Keratinocyte (primary cell): ENCODE measurements at regions not wholly inside any gene's neighbourhood (a gene's known extent, or its start where the extent isn't known, plus 50 kb on each side); places are given as distances from the start of the nearest gene placed in this dataset.

Source experiments
- DNase-seq: peaks from one replicate; pipeline ENCODE4 v3.0.0-alpha.2; 2011; ENCODE audit warnings: low read depth, missing footprints, low spot score
- FAIRE-seq: peaks from 2 replicates; lab custom pipeline; 2011; peaks lifted over from hg19 to GRCh38; lab: Jason Lieb, UNC
- H2AFZ ChIP-seq: 2 replicates; pipeline ENCODE4 v1.6.0; 2012; ENCODE audit warnings: low read length, control low read depth, inconsistent platforms; ENCODE audit not compliant: control insufficient read depth
- H3K27ac ChIP-seq: 2 replicates; pipeline ENCODE4 v1.5.1; 2011; ENCODE audit warnings: low read length; ENCODE audit not compliant: control insufficient read depth, insufficient read depth
- H3K27me3 ChIP-seq: 3 replicates; pipeline ENCODE4 v1.6.0; 2011; ENCODE audit warnings: low read length; ENCODE audit not compliant: control insufficient read depth, insufficient read depth; ENCODE audit errors: extremely low read depth
- H3K36me3 ChIP-seq, 2 experiments: 2 replicates in 1 of 2; 3 replicates in 1 of 2; pipeline ENCODE4 v1.5.1; 2011; ENCODE audit warnings: low read length in 2 of 2, mild to moderate bottlenecking in 1 of 2; ENCODE audit not compliant: control insufficient read depth in 2 of 2, insufficient read depth in 2 of 2; ENCODE audit errors: extremely low read depth in 1 of 2
- H3K4me1 ChIP-seq: 3 replicates; pipeline ENCODE4 v1.5.1; 2011; ENCODE audit warnings: low read length; ENCODE audit not compliant: control insufficient read depth, insufficient read depth; ENCODE audit errors: extremely low read depth
- H3K4me2 ChIP-seq: 3 replicates; pipeline ENCODE4 v1.6.0; 2011; ENCODE audit warnings: low read depth, low read length; ENCODE audit not compliant: control insufficient read depth, insufficient read depth; ENCODE audit errors: extremely low read depth
- H3K4me3 ChIP-seq, 3 experiments: fragments of 200-600 bp in 1 of 3; sonication (generic) in 1 of 3; 2 replicates in 2 of 3; 3 replicates in 1 of 3; pipeline ENCODE4 v1.5.1; 2011 to 2016; ENCODE audit warnings: low read length in 3 of 3, mild to moderate bottlenecking in 3 of 3, control low read depth in 2 of 3, inconsistent platforms in 1 of 3, low read depth in 1 of 3, mixed read lengths in 1 of 3, mixed run types in 1 of 3, moderate library complexity in 1 of 3; ENCODE audit not compliant: control insufficient read depth in 2 of 3, insufficient read depth in 2 of 3; ENCODE audit errors: extremely low read depth in 1 of 3
- H3K79me2 ChIP-seq: 2 replicates; pipeline ENCODE4 v1.6.0; 2012; ENCODE audit warnings: low read length; ENCODE audit not compliant: control insufficient read depth, insufficient read depth
- H3K9ac ChIP-seq: 3 replicates; pipeline ENCODE4 v1.6.0; 2011; ENCODE audit warnings: low read length; ENCODE audit not compliant: control insufficient read depth, insufficient read depth; ENCODE audit errors: extremely low read depth
- H3K9me1 ChIP-seq: 3 replicates; pipeline ENCODE4 v1.6.0; 2011; ENCODE audit warnings: low read length; ENCODE audit not compliant: control insufficient read depth, insufficient read depth; ENCODE audit errors: extremely low read depth
- H3K9me3 ChIP-seq: 2 replicates; pipeline ENCODE4 v1.5.1; 2012; ENCODE audit warnings: low read depth, low read length; ENCODE audit not compliant: control insufficient read depth
- H4K20me1 ChIP-seq: 3 replicates; pipeline ENCODE4 v1.6.0; 2011; ENCODE audit warnings: low read length; ENCODE audit not compliant: control insufficient read depth, insufficient read depth; ENCODE audit errors: extremely low read depth
- CTCF ChIP-seq, 3 experiments: IDR thresholded peaks in 1 of 3; conservative IDR thresholded peaks in 1 of 3; optimal IDR thresholded peaks in 1 of 3; 2 replicates in 2 of 3; 3 replicates in 1 of 3; pipeline versions ENCODE3 to v1.5.1; 2011; ENCODE audit warnings: low read length in 3 of 3, mild to moderate bottlenecking in 3 of 3, moderate library complexity in 2 of 3, control low read depth in 1 of 3, inconsistent platforms in 1 of 3; ENCODE audit not compliant: insufficient read depth in 2 of 3; ENCODE audit errors: extremely low read depth in 1 of 3
- EZH2 ChIP-seq: IDR thresholded peaks from one replicate; pipeline ENCODE4 v1.6.1; 2012; ENCODE audit warnings: inconsistent platforms, mild to moderate bottlenecking, low read length, moderate library complexity
- dilution Hi-C: fragments of 300-500 bp; cut with MboI; formaldehyde crosslinking; loops from one replicate; pipeline ENCODE4 v1.7.0; 2020; ENCODE audit warnings: low sequenced_read_pairs; ENCODE audit not compliant: extremely low pct_ligation_motif_present

GRCh38 chr18:32596501-32596900 lies 125.8 kb upstream of the GAREM1 start:
- dilution Hi-C loops: no loop called here
- H3K9me3 ChIP-seq: no peaks in the 10 kb centered on the region
- DNase-seq: no peak
- TF ChIP-seq CTCF (optimal IDR thresholded peaks at IDR 0.05 in 1 of 3, IDR thresholded peaks at IDR 0.05 in 1 of 3, conservative IDR thresholded peaks at IDR 0.05 in 1 of 3; ENCODE audit: extremely low read depth in 1 of 3, insufficient read depth in 2 of 3, low read length in 3 of 3) (no peak), EZH2 (no peak)
- no peak overlapping the region for H3K4me3 ChIP-seq
- H3K79me2 ChIP-seq: no peaks in the 10 kb centered on the region
- no peak overlapping the region for H3K27ac ChIP-seq
- H3K36me3 ChIP-seq: no peaks in the 10 kb centered on the region
- no peak overlapping the region for H3K4me2 ChIP-seq
- no peak overlapping the region for H3K9ac ChIP-seq
- no peak for FAIRE-seq
- H4K20me1 ChIP-seq: no peaks in the 10 kb centered on the region
- H3K9me1 ChIP-seq: no peaks in the 10 kb centered on the region
- no peaks in the 10 kb centered on the region for H3K27me3 ChIP-seq
- no peak overlapping the region for H2AFZ ChIP-seq
- no peaks in the 10 kb centered on the region for H3K4me1 ChIP-seq

- Histone ChIP-seq H3K27ac (no peak overlapping the region), H3K79me2 (no peaks in the 10 kb centered on the region), H3K9me1 (no peaks in the 10 kb centered on the region), H4K20me1 (no peaks in the 10 kb centered on the region), H3K9ac (no peak overlapping the region), H2AFZ (no peak overlapping the region), H3K27me3 (no peaks in the 10 kb centered on the region), H3K4me1 (no peaks in the 10 kb centered on the region), H3K9me3 (no peaks in the 10 kb centered on the region), H3K36me3 (no peaks in the 10 kb centered on the region), H3K4me3 (no peak overlapping the region), H3K4me2 (no peak overlapping the region)
- dilution Hi-C loops: no loop called here
- no peak for FAIRE-seq
- DNase-seq: no peak
- TF ChIP-seq CTCF (optimal IDR thresholded peaks at IDR 0.05 in 1 of 3, IDR thresholded peaks at IDR 0.05 in 1 of 3, conservative IDR thresholded peaks at IDR 0.05 in 1 of 3; ENCODE audit: extremely low read depth in 1 of 3, insufficient read depth in 2 of 3, low read length in 3 of 3): no peak
- no peak for TF ChIP-seq EZH2
Observed at GRCh38 chr18:32595832-32596231, 125.2 kb upstream of the GAREM1 start.
